ENCODE measurements at regions not wholly inside any gene's neighbourhood (a gene's known extent, or its start where the extent isn't known, plus 50 kb on each side); places are given as distances from the start of the nearest gene placed in this dataset.
"Not testable (repeated sequence)": the region's sequence is repeated elsewhere in the genome, so short reads cannot be mapped to it uniquely, and the experiment has no call there.

DNA sequence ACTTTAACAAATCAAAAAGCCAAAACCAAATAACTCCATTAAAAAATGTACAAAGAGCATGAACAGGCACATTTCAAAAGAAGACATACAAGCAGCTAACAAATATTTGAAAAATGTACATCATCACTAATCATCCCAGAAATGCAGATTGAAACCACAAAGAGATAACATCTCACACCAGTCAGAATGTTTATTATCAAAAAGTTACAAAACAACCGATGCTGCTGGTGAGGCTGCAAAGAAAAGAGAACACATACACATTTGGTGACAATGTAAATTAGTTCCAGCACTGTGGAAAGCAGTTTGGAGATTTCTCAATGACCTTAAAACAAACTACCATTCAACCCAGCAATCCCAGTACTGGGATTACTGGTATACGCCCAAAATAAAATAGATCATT lies 756.0 kb upstream of the PCDH20 start:
- no peak for DNase-seq (ENCODE audit: low spot score)

DNA sequence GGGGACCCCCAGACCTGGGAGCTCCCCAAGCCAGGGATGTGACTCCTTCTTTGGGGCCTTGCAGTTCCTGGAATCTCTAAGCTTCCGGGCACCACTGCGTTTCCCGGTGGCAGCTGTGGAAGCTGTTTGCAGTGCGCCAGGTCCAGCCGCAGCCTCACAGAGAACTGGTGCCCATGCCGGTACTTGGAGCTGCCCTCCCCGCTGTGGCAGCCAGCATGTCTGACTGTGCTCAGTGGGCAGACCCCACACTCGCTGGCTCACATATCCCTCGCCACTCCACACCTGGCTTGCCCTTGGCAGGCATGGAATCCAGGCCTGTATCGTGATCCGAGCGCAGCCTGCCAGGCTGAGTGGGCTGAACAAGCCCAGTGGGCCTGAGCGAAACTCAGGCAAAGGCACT lies 753.2 kb upstream of the PCDH20 start:
- no peak for DNase-seq (ENCODE audit: low spot score)

DNA sequence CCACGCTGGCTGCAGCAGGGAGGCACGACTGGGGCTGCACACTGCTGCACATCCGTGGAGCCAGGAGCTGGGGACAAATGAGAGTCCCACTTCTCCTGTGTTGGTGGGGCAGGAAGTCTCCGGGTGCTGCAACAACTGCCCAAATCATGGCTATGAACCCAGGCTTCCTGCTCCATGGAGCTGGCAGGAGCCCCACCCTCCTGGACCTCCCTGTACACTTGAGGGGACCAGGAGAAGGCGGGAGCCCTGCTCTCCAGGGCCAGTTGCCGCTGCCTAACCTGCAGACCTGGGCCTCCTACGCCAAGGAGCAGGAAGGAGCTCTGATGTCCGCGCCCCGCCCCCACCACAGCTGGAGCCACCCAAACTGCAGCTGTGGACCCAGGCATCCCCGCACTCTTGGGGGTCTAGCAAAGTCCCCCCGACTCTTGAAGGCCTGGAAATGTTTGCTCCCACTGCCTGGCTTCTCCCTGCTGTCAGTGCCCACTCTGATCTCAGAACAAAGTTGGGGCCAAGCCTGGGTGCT lies 752.1 kb upstream of the PCDH20 start:
- DNase-seq (ENCODE audit: low spot score) = no peak

DNA sequence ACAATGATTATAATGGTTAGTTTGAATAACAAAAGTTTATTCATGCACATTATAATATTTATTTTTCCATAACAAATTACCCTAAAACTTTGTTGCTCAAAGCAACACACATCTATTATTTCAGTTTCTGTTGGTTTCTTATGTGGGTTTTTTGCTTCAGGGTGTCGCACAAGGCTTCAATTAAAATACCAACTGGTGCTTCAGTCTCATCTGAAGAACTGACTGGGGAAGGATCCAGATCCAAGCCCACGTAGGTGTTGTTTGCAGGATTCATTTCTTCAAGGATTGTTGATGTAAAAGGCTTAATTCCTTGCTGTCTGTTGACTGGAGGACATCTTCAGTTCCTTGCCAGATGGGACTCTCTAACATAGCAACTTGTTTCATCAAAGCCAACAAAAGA lies 747.2 kb upstream of the PCDH20 start:
- no peak for DNase-seq (ENCODE audit: low spot score)

DNA sequence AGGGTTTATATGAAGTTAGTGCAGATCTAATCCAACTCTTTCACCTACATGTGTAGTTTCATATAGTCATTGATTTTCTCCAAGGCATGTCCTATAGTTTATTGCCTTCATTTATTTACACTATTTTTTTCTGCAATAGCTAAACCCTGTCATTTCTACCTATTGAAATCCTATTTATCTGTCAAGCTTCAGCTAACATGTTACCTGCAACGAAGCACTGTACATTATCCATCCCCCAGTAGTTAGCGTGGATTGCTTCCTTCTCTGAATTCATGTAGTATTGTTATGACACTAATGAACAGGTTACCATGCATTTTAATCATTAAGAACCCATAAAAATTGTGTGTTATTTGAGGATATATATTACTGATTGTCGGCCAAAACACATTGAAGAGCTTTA lies 742.9 kb upstream of the PCDH20 start:
- no peak for DNase-seq (ENCODE audit: low spot score)

DNA sequence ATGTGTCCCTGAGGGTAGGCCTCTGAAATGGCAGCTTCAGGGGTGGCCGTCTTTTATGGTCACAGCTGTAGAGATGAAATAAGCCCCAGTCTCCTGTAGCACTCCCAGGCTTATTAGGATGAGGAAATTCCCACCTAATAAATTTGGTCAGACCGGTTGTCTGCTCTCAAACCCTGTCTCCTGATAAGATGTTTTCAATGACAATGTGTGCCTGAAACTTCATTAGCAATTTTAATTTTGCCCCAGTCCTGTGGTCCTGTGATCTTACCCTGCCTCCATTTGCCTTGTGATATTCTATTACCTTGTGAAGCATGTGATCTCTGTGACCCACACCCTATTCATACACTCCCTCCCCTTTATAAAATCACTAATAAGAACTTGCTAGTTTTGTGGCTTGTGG lies 736.1 kb upstream of the PCDH20 start:
- DNase-seq (ENCODE audit: low spot score) = not testable (repeated sequence)

DNA sequence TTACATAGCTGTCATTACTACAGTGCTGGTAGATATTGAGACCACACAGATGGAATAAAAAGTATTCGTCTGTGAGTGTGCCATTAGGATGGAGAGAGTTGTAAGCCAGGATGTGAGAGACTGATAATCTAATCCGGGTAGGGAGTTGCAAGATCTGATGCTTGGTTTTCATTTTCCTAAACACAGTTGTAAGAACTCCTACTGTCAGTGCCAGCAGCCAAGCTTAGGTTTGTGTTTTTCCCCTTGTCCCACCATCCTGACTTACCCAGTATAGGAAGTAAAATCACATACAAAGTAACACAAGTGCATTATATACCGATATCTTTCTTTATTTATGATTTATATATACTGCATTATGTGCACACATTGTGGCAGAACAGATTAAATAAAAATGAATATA lies 726.4 kb upstream of the PCDH20 start:
- no peak for DNase-seq (ENCODE audit: low spot score)

DNA sequence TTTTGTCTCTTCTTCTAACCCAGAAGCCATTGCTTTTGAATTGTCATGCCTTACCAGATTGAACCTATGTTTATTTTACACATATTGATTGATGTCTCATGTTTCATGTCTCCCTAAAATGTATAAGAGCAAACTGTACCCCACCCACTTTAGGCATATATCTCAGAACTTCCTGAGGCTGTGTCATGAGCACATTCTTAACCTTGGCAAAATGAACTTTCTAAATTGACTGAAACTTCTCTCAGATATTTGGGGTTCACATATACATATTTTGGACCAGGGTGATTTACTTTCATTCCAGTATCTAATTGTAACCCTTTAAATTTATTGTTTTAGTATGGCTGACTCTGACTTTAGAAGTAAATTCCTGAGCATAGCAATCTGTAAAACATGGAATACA lies 723.9 kb upstream of the PCDH20 start:
- no peak for DNase-seq (ENCODE audit: low spot score)

DNA sequence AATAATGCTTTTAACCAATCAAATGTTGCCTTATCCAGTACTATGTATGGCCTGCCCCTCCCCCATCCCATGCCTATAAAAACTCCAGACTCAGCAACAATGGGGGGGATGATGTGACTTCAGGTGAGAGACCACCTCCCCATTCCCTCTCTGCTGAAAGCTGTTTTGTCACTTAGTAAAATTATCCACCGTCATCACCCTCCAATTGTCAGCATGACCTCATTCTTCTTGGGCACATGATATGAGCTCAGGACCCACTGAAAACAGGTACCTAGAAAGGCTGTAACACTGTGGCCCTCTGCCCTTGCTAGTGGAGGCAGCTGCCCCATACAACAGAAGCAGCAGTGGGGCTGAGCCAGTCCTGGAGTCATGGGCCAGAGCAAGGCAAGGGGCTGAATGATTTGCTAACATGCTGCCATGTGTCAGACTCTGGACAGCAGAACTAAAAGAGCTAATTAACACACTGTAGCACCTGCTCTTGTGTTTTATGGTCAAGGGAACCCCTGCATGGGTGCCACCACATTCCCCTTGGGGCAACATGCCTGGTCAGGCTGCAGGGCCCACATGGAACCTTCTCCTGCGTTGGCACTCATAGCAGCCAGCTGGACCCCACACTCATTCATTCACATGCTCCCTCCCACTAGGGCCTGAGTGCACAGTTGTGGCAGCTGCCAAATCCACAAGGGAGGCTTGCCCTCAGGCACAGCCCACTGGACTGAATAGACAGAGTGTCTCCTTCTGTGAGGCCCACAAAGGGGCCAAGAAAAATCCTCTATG lies 722.2 kb upstream of the PCDH20 start:
- DNase-seq (ENCODE audit: low spot score) = no peak

DNA sequence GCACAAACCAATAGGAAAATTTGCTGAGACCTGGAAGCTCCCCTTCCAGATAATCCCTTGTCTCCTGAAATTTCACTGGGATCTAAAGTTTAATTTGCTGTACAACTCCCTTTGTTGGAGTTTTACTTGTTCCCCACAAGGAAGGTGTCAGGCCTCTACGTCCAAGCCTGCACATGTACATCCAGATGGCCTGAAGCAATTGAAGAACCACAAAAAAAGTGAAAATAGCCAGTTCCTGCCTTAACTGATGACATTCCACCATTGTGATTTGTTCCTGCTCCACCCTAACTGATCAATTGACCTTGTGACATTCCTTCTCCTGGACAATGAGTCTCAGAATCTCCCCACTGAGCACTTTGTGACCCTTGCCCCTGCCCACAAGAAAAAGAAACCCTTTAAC lies 716.0 kb upstream of the PCDH20 start:
- no peak for DNase-seq (ENCODE audit: low spot score)

DNA sequence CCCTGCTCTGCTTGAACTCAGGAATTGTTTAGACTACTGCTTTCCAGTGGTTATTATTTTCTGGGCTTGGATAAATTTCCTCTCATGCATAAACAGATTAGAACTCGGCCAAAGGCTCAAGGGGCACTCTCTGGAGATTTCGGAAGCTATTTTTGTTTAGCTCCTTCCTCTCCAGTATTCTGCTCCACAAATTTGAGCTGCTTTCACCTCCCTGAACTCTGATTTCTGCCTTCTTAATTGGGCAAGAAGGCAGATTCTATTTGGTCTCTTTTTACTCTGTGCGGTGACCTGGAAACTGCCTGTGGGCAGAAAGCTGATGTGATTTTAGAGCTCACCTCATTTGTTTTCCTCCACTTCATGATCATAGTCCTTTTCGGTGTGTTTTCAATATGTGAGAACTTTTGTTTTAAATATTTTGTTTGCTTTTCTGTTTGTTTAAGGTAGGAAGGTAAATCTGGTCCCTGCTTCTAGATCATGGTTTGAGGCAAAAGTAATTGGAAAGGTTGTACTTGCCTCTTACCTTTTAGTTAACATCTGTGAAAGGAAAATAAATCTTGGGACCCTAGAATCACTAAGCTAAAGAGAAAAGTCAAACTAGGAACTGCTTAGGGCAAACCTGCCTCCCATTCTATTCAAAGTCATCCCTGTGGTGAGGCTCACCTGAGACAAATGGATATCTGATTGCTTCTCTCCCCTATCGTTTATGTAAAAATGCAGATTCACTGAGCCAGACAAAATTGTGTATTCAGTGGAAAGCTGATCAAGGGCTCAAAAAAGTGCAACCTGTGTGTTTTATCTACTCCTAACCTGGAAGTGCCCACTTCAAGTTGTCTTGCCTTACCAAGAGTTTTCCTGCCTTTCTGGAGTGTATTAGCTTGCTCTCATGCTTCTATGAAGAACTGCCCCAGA lies 714.7 kb upstream of the PCDH20 start:
- no peak for DNase-seq (ENCODE audit: low spot score)

DNA sequence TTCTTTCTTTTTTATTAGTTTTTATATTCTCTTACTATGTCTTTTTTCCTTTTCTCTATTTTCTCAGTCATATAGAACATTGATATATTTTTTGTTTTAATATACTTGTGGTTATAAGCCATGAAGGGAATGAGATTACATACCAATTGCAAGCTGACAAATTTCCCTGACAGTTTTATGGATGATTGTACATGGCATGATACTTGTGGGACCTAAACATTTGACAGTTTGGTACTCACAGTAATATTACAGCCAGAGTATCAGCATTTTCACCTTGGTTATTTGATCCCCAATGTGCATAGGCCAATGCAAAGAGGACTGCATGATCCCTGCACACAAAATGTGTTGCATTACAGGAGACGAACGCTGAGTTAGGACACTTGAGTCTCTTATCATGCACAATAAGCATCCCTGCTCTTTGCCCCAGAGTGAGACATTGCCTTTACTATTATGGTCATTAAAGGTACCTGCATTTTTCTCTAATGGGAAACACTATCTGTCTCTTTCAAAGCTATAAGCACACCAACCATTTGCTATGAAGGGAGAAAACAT lies 713.4 kb upstream of the PCDH20 start:
- no peak for DNase-seq (ENCODE audit: low spot score)

DNA sequence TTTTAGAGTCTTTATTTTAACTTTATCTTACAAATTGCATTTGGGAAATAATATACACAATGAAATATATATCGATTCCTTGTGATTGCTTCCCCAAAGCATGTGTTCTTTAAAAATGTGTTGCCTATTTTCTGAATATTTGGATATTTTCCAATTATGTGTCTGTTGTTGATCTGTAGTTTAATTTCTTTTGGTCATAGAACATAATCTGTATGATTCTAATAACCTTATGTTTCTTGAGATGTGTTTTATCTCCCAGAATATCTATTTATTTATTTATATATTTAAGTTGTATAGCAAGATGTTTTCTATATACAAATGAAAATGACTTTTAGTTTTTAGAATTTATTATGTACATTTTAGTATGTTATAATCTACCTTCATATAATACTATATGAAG lies 710.8 kb upstream of the PCDH20 start:
- DNase-seq (ENCODE audit: low spot score) = no peak

DNA sequence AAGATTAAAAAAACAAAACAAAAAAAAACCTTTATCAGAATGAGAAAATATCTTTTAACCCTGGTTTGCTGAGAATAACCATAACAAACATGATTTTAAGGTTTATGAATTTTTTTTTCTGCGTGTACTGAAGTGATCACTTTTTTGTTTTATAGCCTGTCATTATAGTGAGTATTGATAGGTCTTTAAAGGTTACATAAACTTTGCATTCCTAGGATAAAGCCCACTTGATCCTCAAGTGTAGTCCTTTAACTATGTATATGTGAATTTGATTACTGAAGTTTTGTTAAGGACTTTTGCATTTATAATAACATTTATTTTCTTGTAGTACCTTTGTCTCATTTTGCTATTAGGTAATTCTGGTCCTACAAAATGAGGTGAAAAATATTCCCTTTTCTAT lies 709.8 kb upstream of the PCDH20 start:
- DNase-seq (ENCODE audit: low spot score) = no peak

DNA sequence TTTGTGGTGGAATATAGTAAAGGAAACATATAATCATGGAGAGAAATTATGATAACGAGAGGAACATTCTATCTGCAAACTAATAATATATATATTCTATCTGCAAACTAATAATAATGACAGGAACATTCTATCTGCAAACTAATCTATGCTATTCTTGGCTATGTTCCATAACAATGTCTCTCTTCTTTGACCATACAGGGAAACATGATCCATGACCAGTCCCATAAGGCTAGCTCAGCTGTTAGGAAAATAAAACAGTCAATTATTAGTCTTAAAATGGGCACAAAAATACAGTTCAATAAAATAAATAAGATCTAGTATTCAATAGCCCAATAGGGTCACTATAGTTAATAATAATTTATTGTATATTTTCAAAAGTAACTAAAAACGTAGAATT lies 707.8 kb upstream of the PCDH20 start:
- DNase-seq (ENCODE audit: low spot score) = no peak

DNA sequence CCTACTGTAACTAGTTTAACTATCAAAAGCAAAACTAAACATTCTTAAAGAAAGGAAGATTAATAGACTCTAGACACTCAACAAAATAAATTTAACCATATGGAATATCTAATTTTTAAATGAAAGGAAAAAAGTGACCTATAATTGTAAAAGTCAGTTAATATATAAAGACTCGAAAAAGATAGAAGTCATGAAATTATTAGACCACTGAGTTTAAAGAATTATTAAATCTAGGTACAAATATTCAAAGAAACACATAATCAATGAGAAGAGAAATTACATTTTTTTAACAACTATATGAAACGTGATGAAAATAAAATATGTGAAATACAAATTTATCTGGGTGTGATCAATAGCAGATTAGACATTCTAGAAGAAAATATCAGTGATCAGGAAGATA lies 706.8 kb upstream of the PCDH20 start:
- DNase-seq (ENCODE audit: low spot score) = no peak

DNA sequence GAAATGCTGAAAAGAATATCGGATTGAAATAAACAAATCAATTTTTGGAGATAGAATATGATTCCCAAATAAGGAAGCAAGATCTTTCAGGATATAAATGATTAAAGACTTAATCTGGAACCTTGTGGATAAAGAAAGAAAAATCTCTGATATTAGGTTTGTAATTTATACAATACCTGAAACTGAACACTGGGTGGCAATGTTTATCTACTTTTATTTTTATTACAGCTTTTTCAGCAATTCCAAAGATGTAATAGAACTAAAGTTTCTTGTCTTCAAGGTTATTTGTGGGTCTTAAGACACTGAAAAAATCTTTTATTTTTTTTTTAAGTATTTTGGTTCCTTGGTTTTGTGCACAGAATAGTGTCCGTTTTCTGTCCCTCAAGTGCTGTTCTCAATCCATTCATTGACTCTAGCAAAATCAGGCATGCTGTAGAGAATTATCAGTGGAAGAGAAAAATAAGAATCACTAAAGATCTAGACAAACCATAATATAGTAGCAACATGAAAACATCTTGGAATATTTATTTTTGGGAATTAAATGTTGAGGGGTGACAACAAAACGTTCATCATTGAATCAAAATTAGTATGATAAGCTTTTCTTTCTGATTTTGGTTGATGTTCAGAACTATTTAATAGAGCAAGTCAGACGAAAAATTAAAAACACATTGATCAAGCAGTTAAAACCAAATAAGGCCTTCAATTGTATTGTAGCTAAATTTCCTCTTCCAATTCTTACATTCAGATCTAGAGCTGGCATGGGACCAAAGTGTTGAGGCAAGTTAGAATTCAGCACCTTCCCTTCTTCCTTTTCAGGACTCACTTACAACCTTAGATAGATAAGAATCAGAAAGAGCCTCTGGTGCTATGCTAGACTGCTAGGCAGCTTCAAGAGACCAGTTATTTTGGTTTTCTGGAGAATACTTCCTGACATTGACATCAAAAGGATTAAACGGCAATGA lies 704.4 kb upstream of the PCDH20 start:
- DNase-seq (ENCODE audit: low spot score) = no peak

DNA sequence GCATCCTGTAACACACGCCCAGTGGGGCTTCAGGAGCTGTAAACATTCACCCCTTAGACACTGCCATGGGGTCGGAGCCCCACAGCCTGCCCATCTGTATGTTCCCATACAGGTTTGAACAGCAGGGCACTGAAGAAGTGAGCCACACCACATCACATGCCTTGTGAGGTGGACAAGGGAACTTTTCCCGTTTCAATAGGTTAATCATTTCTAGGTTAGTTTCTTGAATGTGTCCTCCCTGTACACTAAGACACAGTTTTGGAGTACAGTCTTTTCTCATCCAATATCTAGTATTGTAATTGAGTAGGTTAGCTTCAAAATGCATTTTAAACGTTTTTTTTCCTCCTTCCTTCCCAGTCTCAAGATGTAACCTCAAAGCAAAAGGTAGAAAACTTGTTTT lies 700.2 kb upstream of the PCDH20 start:
- no peak for DNase-seq (ENCODE audit: low spot score)

DNA sequence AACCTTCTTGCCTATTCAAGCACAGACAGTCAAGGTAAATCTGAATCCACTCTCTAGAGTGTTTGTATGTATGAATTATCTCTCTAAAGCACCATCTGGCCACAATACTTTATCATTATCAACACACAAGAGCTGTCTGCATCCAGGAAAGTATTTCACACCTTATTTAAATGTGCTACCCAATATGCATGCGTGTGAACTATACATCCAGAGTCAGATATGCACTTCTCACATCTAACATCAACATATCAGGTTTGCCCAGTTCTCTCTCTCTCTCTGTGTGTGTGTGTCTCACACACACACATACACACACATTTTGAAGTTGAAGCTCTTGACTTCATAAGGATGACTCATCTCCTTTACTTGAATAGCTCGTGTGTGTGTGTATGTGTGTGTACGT lies 697.5 kb upstream of the PCDH20 start:
- DNase-seq (ENCODE audit: low spot score) = no peak

DNA sequence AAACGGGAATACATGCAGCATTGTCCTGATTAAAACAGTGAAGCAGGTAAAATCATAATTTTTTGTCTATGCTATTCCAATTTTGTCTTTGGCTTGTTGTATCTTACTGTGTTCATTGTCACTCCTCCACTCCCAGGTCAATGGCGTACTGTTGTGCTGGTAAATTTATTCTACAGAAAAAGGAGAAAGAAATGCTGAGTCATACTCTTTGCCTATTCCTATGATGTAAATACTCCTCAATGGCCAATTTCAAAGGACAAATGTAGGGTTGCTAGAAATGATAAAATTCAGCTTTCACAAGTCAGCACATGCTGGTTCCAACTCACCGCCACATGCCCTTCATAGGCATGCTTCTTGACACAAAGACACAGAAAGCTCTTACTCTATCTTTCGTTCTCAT lies 694.4 kb upstream of the PCDH20 start:
- no peak for DNase-seq (ENCODE audit: low spot score)

DNA sequence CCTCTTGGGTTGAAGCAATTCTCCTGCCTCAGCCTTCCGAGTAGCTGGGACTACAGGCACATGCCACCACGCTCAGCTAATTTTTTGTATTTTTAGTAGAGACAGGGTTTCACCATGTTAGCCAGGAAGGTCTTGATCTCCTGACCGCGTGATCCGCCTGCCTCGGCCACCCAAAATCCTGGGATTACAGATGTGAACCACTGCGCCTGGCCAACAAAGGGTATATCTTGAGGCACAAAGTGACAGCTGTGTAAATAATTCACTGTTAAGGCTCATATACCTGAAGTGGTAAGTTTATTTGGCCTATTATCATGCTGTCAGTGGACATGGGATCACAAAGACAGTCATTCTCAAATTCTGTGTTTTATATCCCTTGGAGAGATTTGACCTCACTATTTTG lies 688.5 kb upstream of the PCDH20 start:
- DNase-seq (ENCODE audit: low spot score) = not testable (repeated sequence)

DNA sequence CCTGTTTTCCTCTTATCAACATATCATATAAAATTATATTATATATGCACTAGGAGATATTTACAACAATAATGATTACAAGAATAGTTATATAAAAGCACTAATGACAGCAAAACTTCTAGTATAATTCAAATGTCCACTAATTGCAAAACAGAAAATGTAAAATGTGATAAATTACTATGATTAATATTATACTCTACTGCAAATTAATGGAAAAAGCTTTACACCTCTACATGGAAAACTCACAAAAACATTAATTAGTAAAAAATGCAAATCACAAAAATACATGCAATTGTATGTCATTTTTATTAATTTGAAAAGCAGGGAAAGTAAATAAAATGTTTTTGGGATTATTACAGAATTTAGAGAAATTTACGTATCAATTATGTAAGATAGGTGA lies 681.0 kb upstream of the PCDH20 start:
- DNase-seq (ENCODE audit: low spot score) = no peak
